ENCODE measurements at regions not wholly inside any gene's neighbourhood (a gene's known extent, or its start where the extent isn't known, plus 50 kb on each side); places are given as distances from the start of the nearest gene placed in this dataset.

DNA sequence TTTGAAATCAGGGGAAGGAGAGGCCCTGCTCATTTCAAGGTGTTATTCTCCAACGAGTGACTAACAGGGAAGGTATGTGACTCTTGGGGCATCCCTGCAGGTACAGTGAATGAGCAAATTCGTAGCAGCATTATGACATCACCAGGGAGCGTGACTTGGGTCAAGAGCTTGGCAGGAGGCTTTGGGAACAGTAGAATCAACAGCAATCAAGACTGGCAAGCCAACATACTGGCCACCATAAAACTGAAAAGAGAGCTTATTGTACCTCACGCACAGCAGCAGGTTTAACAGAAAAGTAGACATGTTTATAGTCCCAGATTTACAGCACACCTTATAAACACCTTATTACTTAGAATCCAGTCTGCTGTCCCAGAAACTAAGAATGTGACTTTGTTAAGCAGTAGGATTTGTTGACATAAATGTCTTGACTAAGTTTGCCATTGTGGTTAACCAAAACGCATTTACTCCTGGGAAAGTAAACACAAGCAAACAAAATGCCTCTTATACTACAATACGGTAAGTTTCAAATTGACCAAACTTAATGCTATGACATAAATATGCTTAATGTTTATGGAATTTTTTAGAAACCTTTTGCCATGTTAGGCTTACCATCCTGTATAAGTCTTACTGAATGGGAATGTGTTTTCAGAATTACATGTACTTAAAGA lies 297.8 kb downstream of the NPR3 start:
- Histone ChIP-seq H3K4me3 (no peak overlapping the region), H3K4me1 (no peaks in the 10 kb centered on the region), H3K9me3 (no peaks in the 10 kb centered on the region), H3K27me3 (no peaks in the 10 kb centered on the region), H3K27ac (no peak overlapping the region), H3K36me3 (no peaks in the 10 kb centered on the region)
- TF ChIP-seq POLR2A (IDR thresholded peaks at IDR 0.05) (no peak), EP300 (IDR thresholded peaks at IDR 0.05) (no peak)
- DNase-seq (ENCODE audit: low spot score in 2 of 2) = no peak
- 65% methylated on average over 6 of the region's 6 CpGs for WGBS

DNA sequence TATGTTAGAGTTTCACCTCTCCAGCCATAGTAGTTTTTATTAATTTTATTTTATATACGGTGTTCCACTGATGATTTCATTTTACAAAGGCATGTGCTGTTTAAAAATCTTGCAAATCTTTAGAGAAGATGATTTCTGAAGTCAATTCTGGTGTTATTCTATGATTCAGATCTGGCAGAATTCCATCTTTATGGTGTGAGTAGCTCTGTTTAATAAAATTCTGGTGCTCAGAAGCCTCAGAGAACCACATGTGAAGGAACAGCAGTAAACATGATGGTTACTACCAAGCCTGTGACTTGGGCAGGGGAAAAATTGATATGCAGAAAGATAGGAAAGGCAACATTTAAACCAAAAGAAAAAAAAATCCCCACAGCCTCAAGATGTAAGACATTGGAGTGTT lies 299.7 kb downstream of the NPR3 start:
- Histone ChIP-seq H3K4me3 (no peak overlapping the region), H3K27ac (no peak overlapping the region), H3K4me1 (no peaks in the 10 kb centered on the region), H3K9me3 (no peaks in the 10 kb centered on the region), H3K27me3 (no peaks in the 10 kb centered on the region), H3K36me3 (no peaks in the 10 kb centered on the region)
- no peak for DNase-seq (ENCODE audit: low spot score in 2 of 2)
- WGBS = 72% methylated on average over 1 of the region's 1 CpG
- TF ChIP-seq POLR2AphosphoS5 (IDR thresholded peaks at IDR 0.05) = no peak
- TF ChIP-seq, protein P1, sequence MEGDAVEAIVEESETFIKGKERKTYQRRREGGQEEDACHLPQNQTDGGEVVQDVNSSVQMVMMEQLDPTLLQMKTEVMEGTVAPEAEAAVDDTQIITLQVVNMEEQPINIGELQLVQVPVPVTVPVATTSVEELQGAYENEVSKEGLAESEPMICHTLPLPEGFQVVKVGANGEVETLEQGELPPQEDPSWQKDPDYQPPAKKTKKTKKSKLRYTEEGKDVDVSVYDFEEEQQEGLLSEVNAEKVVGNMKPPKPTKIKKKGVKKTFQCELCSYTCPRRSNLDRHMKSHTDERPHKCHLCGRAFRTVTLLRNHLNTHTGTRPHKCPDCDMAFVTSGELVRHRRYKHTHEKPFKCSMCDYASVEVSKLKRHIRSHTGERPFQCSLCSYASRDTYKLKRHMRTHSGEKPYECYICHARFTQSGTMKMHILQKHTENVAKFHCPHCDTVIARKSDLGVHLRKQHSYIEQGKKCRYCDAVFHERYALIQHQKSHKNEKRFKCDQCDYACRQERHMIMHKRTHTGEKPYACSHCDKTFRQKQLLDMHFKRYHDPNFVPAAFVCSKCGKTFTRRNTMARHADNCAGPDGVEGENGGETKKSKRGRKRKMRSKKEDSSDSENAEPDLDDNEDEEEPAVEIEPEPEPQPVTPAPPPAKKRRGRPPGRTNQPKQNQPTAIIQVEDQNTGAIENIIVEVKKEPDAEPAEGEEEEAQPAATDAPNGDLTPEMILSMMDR (IDR thresholded peaks at IDR 0.05) = no peak
- TF ChIP-seq POLR2A (IDR thresholded peaks at IDR 0.05) = no peak
- no peak for TF ChIP-seq EP300 (IDR thresholded peaks at IDR 0.05)

DNA sequence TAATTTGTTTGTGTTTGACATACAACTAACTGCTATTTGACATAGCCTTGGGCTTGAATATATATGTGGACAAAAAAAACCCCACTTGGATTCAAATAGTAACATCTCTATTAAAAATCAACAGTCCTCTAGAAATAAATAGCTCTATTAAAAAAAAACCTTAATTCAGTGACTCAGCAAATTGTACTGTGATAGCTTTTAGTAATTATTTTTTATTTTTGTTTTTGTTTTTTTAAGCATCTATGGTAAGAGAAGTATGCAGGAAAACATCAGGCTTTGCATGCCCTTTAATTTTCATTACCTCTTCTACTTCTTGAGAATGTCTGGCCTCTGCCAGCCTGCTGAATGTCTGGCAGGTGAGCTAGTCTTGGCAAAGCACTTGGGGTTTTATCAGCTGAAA lies 300.7 kb downstream of the NPR3 start:
- no peaks in the 10 kb centered on the region for H3K36me3 ChIP-seq
- TF ChIP-seq POLR2AphosphoS5 (IDR thresholded peaks at IDR 0.05) = no peak
- no peak overlapping the region for H3K27ac ChIP-seq
- no peaks in the 10 kb centered on the region for H3K27me3 ChIP-seq
- H3K9me3 ChIP-seq = no peaks in the 10 kb centered on the region
- no peaks in the 10 kb centered on the region for H3K4me1 ChIP-seq
- no peak for DNase-seq (ENCODE audit: low spot score in 2 of 2)
- no peak overlapping the region for H3K4me3 ChIP-seq

DNA sequence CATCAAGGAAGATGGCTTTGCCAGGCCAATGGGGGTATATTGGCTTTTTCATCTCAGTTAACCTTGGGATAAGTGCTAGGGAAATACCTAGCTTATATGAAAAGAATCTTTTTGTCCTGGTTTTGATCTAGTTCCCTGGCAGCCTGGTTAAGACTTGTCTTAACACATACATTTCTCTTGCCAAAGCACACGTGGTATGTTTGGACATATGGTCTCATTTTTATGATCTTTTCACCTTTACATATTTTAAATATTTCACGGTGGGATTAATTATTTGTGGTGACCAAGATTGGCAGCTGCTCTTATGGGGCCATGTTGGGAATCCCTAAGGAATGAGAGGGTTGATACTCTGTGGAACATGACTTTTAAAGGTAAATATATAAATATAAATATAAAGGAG lies 312.5 kb downstream of the NPR3 start:
- 36% methylated on average over 2 of the region's 2 CpGs for WGBS

DNA sequence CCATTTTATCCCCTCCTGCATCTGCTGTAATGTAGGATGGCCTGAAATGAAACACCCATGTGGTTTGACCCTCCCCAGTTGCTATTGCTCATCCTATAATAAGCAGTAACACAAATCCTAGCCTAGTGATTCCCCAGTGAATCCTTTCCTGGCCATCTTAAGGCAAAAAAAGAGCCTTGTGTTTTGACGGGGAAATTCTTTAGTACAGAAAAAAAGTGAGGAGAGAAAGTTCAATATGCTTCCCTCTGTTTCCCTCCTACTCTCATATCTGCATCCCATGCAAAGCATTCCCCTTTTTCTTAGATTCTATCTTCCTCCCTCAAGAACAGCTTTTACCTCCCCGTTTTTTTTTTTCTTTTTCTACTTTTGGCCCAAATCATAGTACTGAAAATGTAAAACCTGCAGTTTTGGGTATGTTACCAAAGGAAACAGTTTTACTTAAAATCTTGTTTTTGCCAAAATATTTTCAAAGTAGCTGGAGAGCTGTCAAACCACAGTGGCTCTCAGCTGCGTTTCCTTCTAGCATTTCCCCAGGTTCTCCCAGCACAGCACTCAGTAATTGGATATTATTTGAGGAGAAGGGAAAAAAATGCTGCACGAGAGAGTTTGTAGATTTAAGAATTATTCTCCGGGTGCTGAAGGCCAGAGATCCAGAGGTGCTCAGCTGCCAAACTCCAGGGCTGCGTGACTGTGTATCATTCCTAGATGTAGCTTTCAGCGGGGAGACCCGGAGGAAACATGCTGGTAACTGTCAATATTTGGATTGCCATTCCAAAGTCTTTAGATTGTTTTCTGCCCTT lies 321.4 kb downstream of the NPR3 start:
- DNase-seq (ENCODE audit: low spot score in 2 of 2) = no peak

More for the DNA sequence above, 312.5 kb downstream of the NPR3 start:
- H3K4me3 ChIP-seq = no peak overlapping the region
- no peaks in the 10 kb centered on the region for H3K4me1 ChIP-seq
- H3K27me3 ChIP-seq = no peaks in the 10 kb centered on the region
- TF ChIP-seq EP300 (IDR thresholded peaks at IDR 0.05) (no peak), POLR2AphosphoS5 (IDR thresholded peaks at IDR 0.05) (no peak), POLR2A (IDR thresholded peaks at IDR 0.05) (no peak)
- TF ChIP-seq, protein P1 (IDR thresholded peaks at IDR 0.05) = no peak
- no peaks in the 10 kb centered on the region for H3K36me3 ChIP-seq
- H3K9me3 ChIP-seq = no peaks in the 10 kb centered on the region
- H3K27ac ChIP-seq = no peak overlapping the region
- DNase-seq (ENCODE audit: low spot score in 2 of 2) = no peak

DNA sequence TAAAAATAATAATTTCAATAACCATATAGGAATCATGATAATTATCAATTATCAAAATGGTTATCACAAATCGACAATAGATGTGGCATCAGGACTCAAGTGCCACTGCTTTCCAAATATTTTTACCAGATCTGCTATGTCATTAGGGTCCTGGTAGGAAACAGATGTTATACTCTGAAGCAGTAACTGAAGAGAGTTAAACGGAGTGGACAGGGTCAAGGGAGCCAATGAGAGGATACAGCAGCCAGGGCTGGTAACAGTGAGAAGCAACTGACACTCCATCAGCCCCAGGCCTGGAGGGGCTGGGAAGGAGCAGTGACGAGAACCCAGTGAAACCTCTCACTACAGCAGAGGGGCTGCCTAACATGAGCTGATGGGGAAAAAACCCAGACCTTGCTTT lies 322.4 kb downstream of the NPR3 start:
- Histone ChIP-seq H3K36me3 (no peaks in the 10 kb centered on the region), H3K27me3 (no peaks in the 10 kb centered on the region), H3K27ac (no peak overlapping the region), H3K4me3 (no peak overlapping the region), H3K9me3 (no peaks in the 10 kb centered on the region), H3K4me1 (no peaks in the 10 kb centered on the region)
- TF ChIP-seq EP300 (IDR thresholded peaks at IDR 0.05) (no peak), POLR2AphosphoS5 (IDR thresholded peaks at IDR 0.05) (no peak), POLR2A (IDR thresholded peaks at IDR 0.05) (no peak)
- TF ChIP-seq, protein P1 (IDR thresholded peaks at IDR 0.05) = no peak
- 81% methylated on average over 3 of the region's 3 CpGs for WGBS
- no peak for DNase-seq (ENCODE audit: low spot score in 2 of 2)

More for the DNA sequence above, 321.4 kb downstream of the NPR3 start:
- H3K36me3 ChIP-seq = no peaks in the 10 kb centered on the region
- H3K27ac ChIP-seq = no peak overlapping the region
- no peak overlapping the region for H3K4me3 ChIP-seq
- no peak for TF ChIP-seq POLR2AphosphoS5 (IDR thresholded peaks at IDR 0.05)
- TF ChIP-seq, protein P1 (IDR thresholded peaks at IDR 0.05) = no peak
- H3K27me3 ChIP-seq = no peaks in the 10 kb centered on the region
- H3K4me1 ChIP-seq = no peaks in the 10 kb centered on the region
- no peaks in the 10 kb centered on the region for H3K9me3 ChIP-seq
- 48% methylated on average over 8 of the region's 8 CpGs for whole genome bisulfite sequencing

All from suprapubic skin (tissue), 4 donors.